MM.1S (cell line): ENCODE measurements at regions not wholly inside any gene's neighbourhood (a gene's known extent, or its start where the extent isn't known, plus 50 kb on each side); places are given as distances from the start of the nearest gene placed in this dataset.
"Not testable (repeated sequence)": the region's sequence is repeated elsewhere in the genome, so short reads cannot be mapped to it uniquely, and the experiment has no call there.

ENCODE experiments used
- DNase-seq: peaks from one replicate; pipeline ENCODE4 v3.0.0-alpha.2; 2015
- H2AFZ ChIP-seq: fragments of 300-600 bp; sonication (generic); 2 replicates; pipeline ENCODE4 v1.6.0; 2016; ENCODE audit warnings: antibody characterized with exemption, low read length
- H3F3A ChIP-seq: fragments of 300-600 bp; sonication (generic); 2 replicates; pipeline ENCODE4 v1.6.1; 2016; ENCODE audit warnings: mild to moderate bottlenecking, antibody characterized with exemption, low read length, moderate library complexity, mixed read lengths; ENCODE audit not compliant: insufficient read depth
- H3K27ac ChIP-seq: fragments of 300-600 bp; sonication (generic); 2 replicates; pipeline ENCODE4 v1.5.1; 2016; ENCODE audit warnings: mild to moderate bottlenecking, low read length
- H3K27me3 ChIP-seq: fragments of 300-600 bp; sonication (generic); replicated peaks from 2 replicates; pipeline ENCODE4 v1.6.0; 2016; ENCODE audit warnings: low read length; ENCODE audit not compliant: insufficient read depth
- H3K36me3 ChIP-seq: fragments of 300-600 bp; sonication (generic); replicated peaks from 2 replicates; pipeline ENCODE4 v1.6.1; 2016; ENCODE audit warnings: mild to moderate bottlenecking, low read length, mixed read lengths; ENCODE audit not compliant: insufficient read depth
- H3K4me1 ChIP-seq: fragments of 300-600 bp; sonication (generic); 2 replicates; pipeline ENCODE4 v1.6.1; 2016; ENCODE audit warnings: low read length, mixed read lengths
- H3K4me2 ChIP-seq: fragments of 300-600 bp; sonication (generic); 2 replicates; pipeline ENCODE4 v1.6.0; 2016; ENCODE audit warnings: low read depth, low read length
- H3K4me3 ChIP-seq: fragments of 300-600 bp; sonication (generic); 2 replicates; pipeline ENCODE4 v1.5.1; 2016; ENCODE audit warnings: low read length, mixed read lengths
- H3K79me2 ChIP-seq: fragments of 300-600 bp; sonication (generic); 2 replicates; pipeline ENCODE4 v1.6.1; 2016; ENCODE audit warnings: mixed run types, low read length, mixed read lengths
- H3K9ac ChIP-seq: fragments of 300-600 bp; sonication (generic); 2 replicates; pipeline ENCODE4 v1.6.1; 2016; ENCODE audit warnings: low read length, mixed read lengths
- H3K9me2 ChIP-seq: fragments of 300-600 bp; sonication (generic); replicated peaks from 2 replicates; pipeline ENCODE4 v1.6.1; 2016; ENCODE audit warnings: mild to moderate bottlenecking, low read length, mixed read lengths; ENCODE audit not compliant: insufficient read depth
- H3K9me3 ChIP-seq: fragments of 300-600 bp; sonication (generic); replicated peaks from 2 replicates; pipeline ENCODE4 v1.6.1; 2016; ENCODE audit warnings: mild to moderate bottlenecking, low read length, mixed read lengths; ENCODE audit not compliant: insufficient read depth
- H4K20me1 ChIP-seq: fragments of 300-600 bp; sonication (generic); 2 replicates; pipeline ENCODE4 v1.6.1; 2016; ENCODE audit warnings: mild to moderate bottlenecking, low read length, moderate library complexity, mixed read lengths; ENCODE audit not compliant: insufficient read depth
- EZH2 ChIP-seq: fragments of 300-600 bp; sonication (generic); optimal IDR thresholded peaks from 2 replicates; pipeline ENCODE3; 2017; ENCODE audit warnings: low read depth, mild to moderate bottlenecking, antibody characterized with exemption, low read length, mixed read lengths
- EZH2phosphoT487 ChIP-seq: fragments of 300-600 bp; sonication (generic); IDR thresholded peaks from 2 replicates; pipeline ENCODE4 v1.6.1; 2018; ENCODE audit warnings: antibody characterized with exemption, low read length
- TF ChIP-seq, protein P1 (sequence below): fragments of 300-600 bp; sonication (generic); IDR thresholded peaks from 2 replicates; pipeline ENCODE4 v1.5.1; 2016; ENCODE audit warnings: antibody characterized with exemption, low read length, mixed read lengths

GRCh38 chr4:57726154-57726553 lies 616.0 kb upstream of the IGFBP7 start:
- Histone ChIP-seq H3K36me3 (no peaks in the 10 kb centered on the region), H3K9ac (no peak overlapping the region), H3K27me3 (no peaks in the 10 kb centered on the region), H3F3A (no peaks in the 10 kb centered on the region), H3K4me1 (no peaks in the 10 kb centered on the region), H3K4me3 (no peak overlapping the region), H3K27ac (no peak overlapping the region), H2AFZ (no peak overlapping the region), H3K9me2 (no peaks in the 10 kb centered on the region), H3K4me2 (no peak overlapping the region), H3K9me3 (no peaks in the 10 kb centered on the region), H4K20me1 (no peaks in the 10 kb centered on the region), H3K79me2 (no peaks in the 10 kb centered on the region)
- TF ChIP-seq, protein P1, sequence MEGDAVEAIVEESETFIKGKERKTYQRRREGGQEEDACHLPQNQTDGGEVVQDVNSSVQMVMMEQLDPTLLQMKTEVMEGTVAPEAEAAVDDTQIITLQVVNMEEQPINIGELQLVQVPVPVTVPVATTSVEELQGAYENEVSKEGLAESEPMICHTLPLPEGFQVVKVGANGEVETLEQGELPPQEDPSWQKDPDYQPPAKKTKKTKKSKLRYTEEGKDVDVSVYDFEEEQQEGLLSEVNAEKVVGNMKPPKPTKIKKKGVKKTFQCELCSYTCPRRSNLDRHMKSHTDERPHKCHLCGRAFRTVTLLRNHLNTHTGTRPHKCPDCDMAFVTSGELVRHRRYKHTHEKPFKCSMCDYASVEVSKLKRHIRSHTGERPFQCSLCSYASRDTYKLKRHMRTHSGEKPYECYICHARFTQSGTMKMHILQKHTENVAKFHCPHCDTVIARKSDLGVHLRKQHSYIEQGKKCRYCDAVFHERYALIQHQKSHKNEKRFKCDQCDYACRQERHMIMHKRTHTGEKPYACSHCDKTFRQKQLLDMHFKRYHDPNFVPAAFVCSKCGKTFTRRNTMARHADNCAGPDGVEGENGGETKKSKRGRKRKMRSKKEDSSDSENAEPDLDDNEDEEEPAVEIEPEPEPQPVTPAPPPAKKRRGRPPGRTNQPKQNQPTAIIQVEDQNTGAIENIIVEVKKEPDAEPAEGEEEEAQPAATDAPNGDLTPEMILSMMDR: no peak
- TF ChIP-seq EZH2 (no peak), EZH2phosphoT487 (no peak)
- DNase-seq: no peak

- Histone ChIP-seq H3K36me3 (no peaks in the 10 kb centered on the region), H3K4me3 (no peak overlapping the region), H3K9me3 (no peaks in the 10 kb centered on the region), H3K4me2 (no peak overlapping the region), H3K27ac (no peak overlapping the region), H3K4me1 (no peaks in the 10 kb centered on the region), H4K20me1 (no peaks in the 10 kb centered on the region), H3F3A (no peaks in the 10 kb centered on the region), H3K9me2 (no peaks in the 10 kb centered on the region), H3K79me2 (no peaks in the 10 kb centered on the region), H3K9ac (no peak overlapping the region), H3K27me3 (no peaks in the 10 kb centered on the region), H2AFZ (no peak overlapping the region)
- TF ChIP-seq EZH2 (no peak), EZH2phosphoT487 (no peak)
- TF ChIP-seq, protein P1: no peak
- DNase-seq: no peak
Measured at GRCh38 chr4:57719456-57719855, 609.3 kb upstream of the IGFBP7 start.

- not testable (repeated sequence) for H3K36me3 ChIP-seq, H3K9ac ChIP-seq, H4K20me1 ChIP-seq, H3K4me1 ChIP-seq, H3K9me3 ChIP-seq, H3K4me3 ChIP-seq, H3K79me2 ChIP-seq, H3F3A ChIP-seq, H3K9me2 ChIP-seq, H3K27me3 ChIP-seq, H3K27ac ChIP-seq, DNase-seq, H3K4me2 ChIP-seq, H2AFZ ChIP-seq
Measured at GRCh38 chr4:57714313-57714712, 604.1 kb upstream of the IGFBP7 start.

DNA sequence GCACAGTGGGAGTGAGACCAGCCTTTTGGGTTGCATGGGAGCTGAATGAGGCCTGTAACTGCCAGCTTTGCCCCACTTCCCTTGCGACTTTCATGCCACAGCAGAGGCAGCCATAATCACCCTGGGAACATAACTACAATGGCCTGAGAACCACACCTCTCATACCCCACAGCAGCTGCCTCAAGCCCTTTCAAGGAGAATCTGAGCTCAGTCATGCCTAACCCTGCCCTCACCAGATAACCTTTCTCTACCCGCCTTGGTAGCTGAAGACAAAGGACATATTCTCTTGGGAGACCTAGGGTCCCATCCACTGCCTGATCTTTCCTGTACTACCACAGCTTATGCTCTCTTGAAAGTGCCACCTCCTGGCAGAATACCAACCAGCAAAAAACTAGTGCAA lies 599.9 kb upstream of the IGFBP7 start:
- Histone ChIP-seq H3F3A (no peaks in the 10 kb centered on the region), H3K27me3 (no peaks in the 10 kb centered on the region), H3K27ac (no peak overlapping the region), H3K9me3 (no peaks in the 10 kb centered on the region), H3K9ac (no peak overlapping the region), H3K36me3 (no peaks in the 10 kb centered on the region), H3K79me2 (no peaks in the 10 kb centered on the region), H4K20me1 (no peaks in the 10 kb centered on the region), H3K4me1 (no peaks in the 10 kb centered on the region), H2AFZ (no peak overlapping the region), H3K4me3 (no peak overlapping the region), H3K9me2 (no peaks in the 10 kb centered on the region), H3K4me2 (no peak overlapping the region)
- no peak for TF ChIP-seq EZH2phosphoT487
- TF ChIP-seq EZH2: no peak
- TF ChIP-seq, protein P1: no peak
- no peak for DNase-seq
